HepG2 (cell line): ENCODE measurements at regions not wholly inside any gene's neighbourhood (a gene's known extent, or its start where the extent isn't known, plus 50 kb on each side); places are given as distances from the start of the nearest gene placed in this dataset.

Source experiments
- ATAC-seq: fragments of 200-7000 bp; cut with Tn5 transposase; 3 replicates; pipeline ENCODE4 v1.9.1; 2020; ENCODE audit warnings: mild to moderate bottlenecking, moderate library complexity
- BruUV-seq: library from RNA; stranded (reverse); fragments of 400-500 nt; replicated peaks from 2 replicates; lab custom pipeline; 2021; lab: Mats Ljungman, UMichigan
- CTCF ChIA-PET: fragments of 300-600 bp; formaldehyde crosslinking; extraction: SDS; loops from one replicate; lab custom pipeline; 2021; ENCODE audit warnings: low total read pairs, inconsistent platforms, low intra/inter-chr PET ratio; lab: Yijun Ruan, JAX
- POLR2A ChIA-PET: fragments of 350-600 bp; sonication (Branson Sonifier 250); formaldehyde crosslinking; loops from one replicate; lab custom pipeline; 2020; ENCODE audit warnings: antibody characterized with exemption, inconsistent platforms; lab: Yijun Ruan, JAX
- DNase-seq: peaks from one replicate; pipeline ENCODE4 v3.0.0-alpha.2; 2015; ENCODE audit warnings: low spot score
- FAIRE-seq: peaks from 3 replicates; lab custom pipeline; 2011; peaks lifted over from hg19 to GRCh38; lab: Jason Lieb, UNC
- H2AFZ ChIP-seq: one replicate; pipeline ENCODE4 v1.6.1; 2011; ENCODE audit warnings: low read length, inconsistent platforms
- H3K27ac ChIP-seq: fragments of 300-600 bp; 3 replicates; pipeline ENCODE4 v1.8.0; 2011; ENCODE audit warnings: mixed run types, mild to moderate bottlenecking, mixed read lengths, low read length, inconsistent platforms; ENCODE audit not compliant: insufficient read depth; ENCODE audit errors: extremely low read length
- H3K27me3 ChIP-seq, 2 experiments: fragments of 200-600 bp in 1 of 2; 2 replicates in 1 of 2; 3 replicates in 1 of 2; pipeline versions ENCODE4 v1.6.0 to v1.8.0; 2011; ENCODE audit warnings: low read length in 2 of 2, mild to moderate bottlenecking in 2 of 2, moderate library complexity in 2 of 2, inconsistent platforms in 1 of 2; ENCODE audit not compliant: insufficient read depth in 2 of 2, control insufficient read depth in 1 of 2
- H3K36me3 ChIP-seq, 2 experiments: fragments of 200-600 bp in 1 of 2; replicated peaks in 1 of 2; 2 replicates in 1 of 2; 3 replicates in 1 of 2; pipeline versions ENCODE4 v1.5.1 to v1.8.0; 2011; ENCODE audit warnings: low read length in 2 of 2, inconsistent platforms in 1 of 2; ENCODE audit not compliant: insufficient read depth in 2 of 2, control insufficient read depth in 1 of 2
- H3K4me1 ChIP-seq: 2 replicates; pipeline ENCODE4 v1.5.1; 2012; ENCODE audit warnings: low read length, inconsistent platforms; ENCODE audit not compliant: insufficient read depth
- H3K4me2 ChIP-seq: 2 replicates; pipeline ENCODE4 v1.6.0; 2011; ENCODE audit warnings: low read depth, low read length, inconsistent platforms
- H3K4me3 ChIP-seq, 3 experiments: fragments of 200-600 bp in 1 of 3; sonication (generic), shearing (Covaris generic) in 1 of 3; replicated peaks in 1 of 3; 2 replicates each; pipeline ENCODE4 v1.5.1; 2011 to 2016; ENCODE audit warnings: low read length in 3 of 3, inconsistent platforms in 2 of 3, low read depth in 2 of 3, mild to moderate bottlenecking in 2 of 3, control low read depth in 1 of 3, mixed read lengths in 1 of 3; ENCODE audit not compliant: insufficient read depth in 1 of 3
- H3K79me2 ChIP-seq: one replicate; pipeline ENCODE4 v1.6.1; 2011; ENCODE audit warnings: low read length, inconsistent platforms; ENCODE audit not compliant: insufficient read depth
- H3K9ac ChIP-seq: 2 replicates; pipeline ENCODE4 v1.6.0; 2011; ENCODE audit warnings: mild to moderate bottlenecking, low read depth, low read length, inconsistent platforms; ENCODE audit not compliant: insufficient read depth
- H3K9me3 ChIP-seq: 2 replicates; pipeline ENCODE4 v1.5.1; 2012; ENCODE audit warnings: mild to moderate bottlenecking, low read length
- H4K20me1 ChIP-seq: 2 replicates; pipeline ENCODE4 v1.6.0; 2011; ENCODE audit warnings: inconsistent platforms, mild to moderate bottlenecking, low read length, moderate library complexity; ENCODE audit not compliant: insufficient read depth
- DPF2 ChIP-seq: sonication (generic); formaldehyde crosslinking; IDR thresholded peaks from 2 replicates; pipeline ENCODE4 v1.4.0; 2020; ENCODE audit warnings: mild to moderate bottlenecking, low read depth, missing genetic modification reagents, borderline replicate concordance
- ESRRA ChIP-seq: sonication (generic); formaldehyde crosslinking; IDR thresholded peaks from 2 replicates; pipeline ENCODE4 v1.5.1; 2020; ENCODE audit warnings: mild to moderate bottlenecking, low read depth, missing genetic modification reagents
- JUND ChIP-seq: sonication (generic); formaldehyde crosslinking; IDR thresholded peaks from 2 replicates; pipeline ENCODE4 v1.8.0; 2022; ENCODE audit warnings: mild to moderate bottlenecking, missing genetic modification reagents
- RAD51 ChIP-seq: fragments of 450-650 bp; IDR thresholded peaks from 2 replicates; pipeline ENCODE4 v1.6.1; 2016; ENCODE audit warnings: borderline replicate concordance
- RARA ChIP-seq: IDR thresholded peaks from 2 replicates; pipeline ENCODE4 v1.6.1; 2016; ENCODE audit warnings: missing genetic modification reagents, missing compliant biosample characterization
- SNAI1 ChIP-seq: sonication (generic); formaldehyde crosslinking; IDR thresholded peaks from 2 replicates; pipeline ENCODE4 v1.5.0; 2020; ENCODE audit warnings: mild to moderate bottlenecking, missing genetic modification reagents, borderline replicate concordance
- ZBTB7A ChIP-seq: sonication (generic); formaldehyde crosslinking; IDR thresholded peaks from 2 replicates; pipeline ENCODE4 v1.8.0; 2022; ENCODE audit warnings: mild to moderate bottlenecking, missing genetic modification reagents
- ZFP62 ChIP-seq: sonication (generic); formaldehyde crosslinking; IDR thresholded peaks from 2 replicates; pipeline ENCODE4 v1.4.0; 2020; ENCODE audit warnings: missing genetic modification reagents
- ZMYM3 ChIP-seq: sonication (generic); formaldehyde crosslinking; IDR thresholded peaks from 2 replicates; pipeline ENCODE4 v1.5.1; 2020; ENCODE audit warnings: mild to moderate bottlenecking, missing genetic modification reagents
- ZNF143 ChIP-seq: sonication (generic); formaldehyde crosslinking; IDR thresholded peaks from 2 replicates; pipeline ENCODE4 v1.4.0; 2020; ENCODE audit warnings: missing genetic modification reagents
- ZNF282 ChIP-seq: fragments of 450-650 bp; IDR thresholded peaks from 2 replicates; pipeline ENCODE4 v1.6.1; 2018; ENCODE audit not compliant: partially characterized antibody
- ZNF484 ChIP-seq: sonication (generic); formaldehyde crosslinking; IDR thresholded peaks from 2 replicates; pipeline ENCODE4 v1.5.1; 2020; ENCODE audit warnings: mild to moderate bottlenecking, low read depth, missing genetic modification reagents, borderline replicate concordance
- ZNF777 ChIP-seq: sonication (generic); formaldehyde crosslinking; IDR thresholded peaks from 2 replicates; pipeline ENCODE4 v1.4.0; 2020; ENCODE audit warnings: missing genetic modification reagents
- ZNF841 ChIP-seq: sonication (generic); formaldehyde crosslinking; IDR thresholded peaks from 2 replicates; pipeline ENCODE4 v1.8.1; 2023; ENCODE audit warnings: missing genetic modification reagents, borderline replicate concordance
- ZNF883 ChIP-seq: sonication (generic); formaldehyde crosslinking; IDR thresholded peaks from 2 replicates; pipeline ENCODE4 v1.5.1; 2020; ENCODE audit warnings: mild to moderate bottlenecking, missing genetic modification reagents; ENCODE audit errors: not compliant biosample characterization
- WGBS: methylation state at CpG from one replicate; pipeline ENCODE4 v1.1.6; 2017; ENCODE audit warnings: low lambda C conversion rate; 5-methylcytosine and 5-hydroxymethylcytosine counted together
- in situ Hi-C: cut with HindIII; loops from 2 replicates; pipeline ENCODE4 v1.10.0; 2017; ENCODE audit warnings: low pct_unique_long_range_greater_than_20kb; ENCODE audit not compliant: extremely low pct_ligation_motif_present
- intact Hi-C: fragments of 100-400 bp; cut with micrococcal nuclease; formaldehyde crosslinking; loops from one replicate; pipeline ENCODE4 v1.10.0; 2022; ENCODE audit not compliant: unreplicated experiment
- TF ChIP-seq, protein P1 (sequence below): sonication (generic); formaldehyde crosslinking; IDR thresholded peaks from 2 replicates; pipeline ENCODE4 v1.4.0; 2020; ENCODE audit warnings: mild to moderate bottlenecking, missing genetic modification reagents, borderline replicate concordance
- TF ChIP-seq, protein P2 (sequence below): sonication (generic); formaldehyde crosslinking; IDR thresholded peaks from 2 replicates; pipeline ENCODE4 v1.5.0; 2020; ENCODE audit warnings: missing genetic modification reagents, mild to moderate bottlenecking, borderline replicate concordance
- TF ChIP-seq, protein P3 (sequence below): IDR thresholded peaks from 2 replicates; pipeline ENCODE4 v1.6.1; 2016; ENCODE audit warnings: low read depth, borderline replicate concordance

DNA sequence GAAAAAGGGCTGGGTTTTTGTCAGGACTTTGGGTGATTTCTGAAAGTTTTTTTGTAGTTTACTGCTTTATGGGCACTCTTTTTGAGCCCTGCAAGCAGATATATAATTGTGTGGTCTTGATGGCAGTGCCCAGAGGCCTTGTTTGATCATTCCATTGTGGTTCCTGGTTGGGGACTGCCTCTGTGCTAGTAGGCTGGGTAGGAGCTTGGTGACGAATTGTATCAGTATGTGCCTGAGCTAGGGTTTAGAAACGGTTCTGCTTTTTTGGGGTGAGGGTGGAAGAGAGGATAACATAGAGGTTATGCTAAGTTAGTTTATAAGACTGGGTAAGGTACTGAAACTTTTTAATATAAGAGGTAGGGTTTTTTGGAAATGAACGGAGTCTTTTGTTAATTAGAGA lies 139.7 kb upstream of the ETV3 start:
- ChIA-PET CTCF (no interaction called here), POLR2A (no interaction called here)
- 25% methylated on average over 3 of the region's 3 CpGs for WGBS
- Histone ChIP-seq H3K4me1 (peaks cover 15% of the 10 kb centered on the region), H3K9me3 (no peaks in the 10 kb centered on the region), H3K79me2 (no peaks in the 10 kb centered on the region), H4K20me1 (no peaks in the 10 kb centered on the region), H3K36me3 (no peaks in the 10 kb centered on the region), H3K4me2 (no peak overlapping the region), H3K27me3 (peaks cover 0 to 20% of the 10 kb centered on the region in 2 experiments; a peak in 2 of 5 replicates), H3K9ac (no peak overlapping the region), H3K4me3 (no peak overlapping the region), H3K27ac (no peak overlapping the region), H2AFZ (no peak overlapping the region)
- FAIRE-seq: no peak
- ATAC-seq: no peak
- intact Hi-C loops: no loop called here
- in situ Hi-C loops: no loop called here
- DNase-seq: no peak
- BruUV-seq: no TSS peak
- no peak for TF ChIP-seq SNAI1 (CRISPR knock-in tag)

DNA sequence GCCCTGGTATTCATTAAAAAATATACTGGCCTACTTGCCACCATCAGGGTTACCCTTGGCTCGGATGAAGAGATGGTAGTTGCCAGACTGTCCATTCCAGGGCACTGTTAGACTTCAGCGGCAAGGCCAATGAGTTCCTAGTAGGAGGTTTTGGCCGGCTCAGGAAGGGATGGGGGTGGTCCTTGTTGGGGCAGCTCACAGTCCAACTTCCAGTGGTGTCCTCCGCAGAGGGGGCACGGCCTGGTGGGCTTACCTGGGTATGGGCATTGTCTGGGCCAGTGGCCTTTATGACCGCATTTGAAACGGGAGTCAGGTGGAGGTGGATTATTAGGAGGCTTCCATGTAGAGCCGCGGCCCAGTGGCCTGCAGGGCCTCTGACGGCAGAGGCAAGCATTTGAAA lies 139.1 kb upstream of the ETV3 start:
- no peak overlapping the region for H2AFZ ChIP-seq
- H3K4me1 ChIP-seq: peaks cover 17% of the 10 kb centered on the region
- H3K79me2 ChIP-seq: no peaks in the 10 kb centered on the region
- CTCF ChIA-PET: no interaction called here
- H4K20me1 ChIP-seq: no peaks in the 10 kb centered on the region
- peaks cover 0 to 20% of the 10 kb centered on the region in 2 experiments; a peak in 2 of 5 replicates for H3K27me3 ChIP-seq
- in situ Hi-C loops (no loop called here), intact Hi-C loops (no loop called here)
- no peaks in the 10 kb centered on the region for H3K9me3 ChIP-seq
- no peak overlapping the region for H3K9ac ChIP-seq
- no TSS peak for BruUV-seq
- no peak for FAIRE-seq
- no peaks in the 10 kb centered on the region for H3K36me3 ChIP-seq
- 72% methylated on average over 6 of the region's 10 CpGs for WGBS
- no peak overlapping the region for H3K27ac ChIP-seq
- no peak overlapping the region for H3K4me3 ChIP-seq
- POLR2A ChIA-PET: no interaction called here
- H3K4me2 ChIP-seq: no peak overlapping the region
- ATAC-seq: no peak
- DNase-seq: no peak
- TF ChIP-seq ZNF777: no peak
- TF ChIP-seq, protein P1, sequence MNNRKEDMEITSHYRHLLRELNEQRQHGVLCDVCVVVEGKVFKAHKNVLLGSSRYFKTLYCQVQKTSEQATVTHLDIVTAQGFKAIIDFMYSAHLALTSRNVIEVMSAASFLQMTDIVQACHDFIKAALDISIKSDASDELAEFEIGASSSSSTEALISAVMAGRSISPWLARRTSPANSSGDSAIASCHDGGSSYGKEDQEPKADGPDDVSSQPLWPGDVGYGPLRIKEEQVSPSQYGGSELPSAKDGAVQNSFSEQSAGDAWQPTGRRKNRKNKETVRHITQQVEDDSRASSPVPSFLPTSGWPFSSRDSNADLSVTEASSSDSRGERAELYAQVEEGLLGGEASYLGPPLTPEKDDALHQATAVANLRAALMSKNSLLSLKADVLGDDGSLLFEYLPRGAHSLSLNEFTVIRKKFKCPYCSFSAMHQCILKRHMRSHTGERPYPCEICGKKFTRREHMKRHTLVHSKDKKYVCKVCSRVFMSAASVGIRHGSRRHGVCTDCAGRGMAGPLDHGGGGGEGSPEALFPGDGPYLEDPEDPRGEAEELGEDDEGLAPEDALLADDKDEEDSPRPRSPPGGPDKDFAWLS (CRISPR knock-in tag): no peak
- TF ChIP-seq ZBTB7A (CRISPR knock-in tag): no peak
- no peak for TF ChIP-seq ZNF282
- no peak for TF ChIP-seq ZFP62 (CRISPR knock-in tag)
- no peak for TF ChIP-seq ZMYM3 (CRISPR knock-in tag)
- TF ChIP-seq RAD51: no peak
- no peak for TF ChIP-seq ESRRA (CRISPR knock-in tag)
- TF ChIP-seq, protein P2, sequence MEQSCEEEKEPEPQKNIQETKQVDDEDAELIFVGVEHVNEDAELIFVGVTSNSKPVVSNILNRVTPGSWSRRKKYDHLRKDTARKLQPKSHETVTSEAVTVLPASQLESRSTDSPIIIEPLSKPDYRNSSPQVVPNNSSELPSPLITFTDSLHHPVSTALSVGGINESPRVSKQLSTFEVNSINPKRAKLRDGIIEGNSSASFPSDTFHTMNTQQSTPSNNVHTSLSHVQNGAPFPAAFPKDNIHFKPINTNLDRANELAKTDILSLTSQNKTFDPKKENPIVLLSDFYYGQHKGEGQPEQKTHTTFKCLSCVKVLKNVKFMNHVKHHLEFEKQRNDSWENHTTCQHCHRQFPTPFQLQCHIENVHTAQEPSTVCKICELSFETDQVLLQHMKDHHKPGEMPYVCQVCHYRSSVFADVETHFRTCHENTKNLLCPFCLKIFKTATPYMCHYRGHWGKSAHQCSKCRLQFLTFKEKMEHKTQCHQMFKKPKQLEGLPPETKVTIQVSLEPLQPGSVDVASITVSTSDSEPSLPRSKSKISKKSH (CRISPR knock-in tag): no peak
- no peak for TF ChIP-seq ZNF883 (CRISPR knock-in tag)
- no peak for TF ChIP-seq RARA (CRISPR knock-in tag)
- no peak for TF ChIP-seq ZNF143
- TF ChIP-seq DPF2 (CRISPR knock-in tag): no peak
- TF ChIP-seq ZNF841 (CRISPR knock-in tag): no peak
- TF ChIP-seq JUND: no peak
- no peak for TF ChIP-seq ZNF484 (CRISPR knock-in tag)
- TF ChIP-seq, protein P3, sequence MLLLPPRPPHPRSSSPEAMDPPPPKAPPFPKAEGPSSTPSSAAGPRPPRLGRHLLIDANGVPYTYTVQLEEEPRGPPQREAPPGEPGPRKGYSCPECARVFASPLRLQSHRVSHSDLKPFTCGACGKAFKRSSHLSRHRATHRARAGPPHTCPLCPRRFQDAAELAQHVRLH: no peak
